ENCODE measurements at regions not wholly inside any gene's neighbourhood (a gene's known extent, or its start where the extent isn't known, plus 50 kb on each side); places are given as distances from the start of the nearest gene placed in this dataset.
"Not testable (repeated sequence)": the region's sequence is repeated elsewhere in the genome, so short reads cannot be mapped to it uniquely, and the experiment has no call there.

DNA sequence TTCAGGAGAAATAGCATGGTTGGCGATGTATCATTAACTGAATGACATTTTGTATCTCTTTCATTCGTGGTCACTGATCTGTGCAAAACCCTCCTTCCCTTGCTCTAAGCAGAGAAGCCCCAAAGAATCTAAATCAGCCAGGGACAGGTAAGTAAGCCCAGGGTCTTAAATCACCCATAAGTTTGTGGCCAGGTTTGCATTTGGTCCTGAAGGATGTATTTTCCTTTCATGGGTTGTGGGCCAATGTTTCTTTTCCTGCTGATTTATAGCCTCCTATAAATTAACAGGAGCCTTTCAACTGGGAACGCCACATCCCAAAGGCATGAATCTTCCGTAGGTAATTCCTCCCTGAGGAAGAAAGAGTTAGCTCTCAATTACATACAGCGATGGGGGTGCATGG is 217.5 kb upstream of the TNC start:
- DNase-seq (ENCODE audit: low spot score in 2 of 2): no peak
- Histone ChIP-seq H3K4me1 (peaks cover 0 to 3% (median 0%) of the 10 kb centered on the region in 4 donors), H3K9me3 (peaks cover 0 to 15% (median 3%) of the 10 kb centered on the region in 4 donors), H3K4me3 (no peak overlapping the region), H3K27me3 (no peaks in the 10 kb centered on the region), H3K27ac (no peak overlapping the region), H3K36me3 (no peaks in the 10 kb centered on the region)
- WGBS, 2 donors: 77 to 80% methylated on average over 5 of the region's 5 CpGs
- TF ChIP-seq EP300 (IDR thresholded peaks at IDR 0.05) (no peak), CTCF (IDR thresholded peaks at IDR 0.05) (no peak), POLR2A (IDR thresholded peaks at IDR 0.05) (no peak)

DNA sequence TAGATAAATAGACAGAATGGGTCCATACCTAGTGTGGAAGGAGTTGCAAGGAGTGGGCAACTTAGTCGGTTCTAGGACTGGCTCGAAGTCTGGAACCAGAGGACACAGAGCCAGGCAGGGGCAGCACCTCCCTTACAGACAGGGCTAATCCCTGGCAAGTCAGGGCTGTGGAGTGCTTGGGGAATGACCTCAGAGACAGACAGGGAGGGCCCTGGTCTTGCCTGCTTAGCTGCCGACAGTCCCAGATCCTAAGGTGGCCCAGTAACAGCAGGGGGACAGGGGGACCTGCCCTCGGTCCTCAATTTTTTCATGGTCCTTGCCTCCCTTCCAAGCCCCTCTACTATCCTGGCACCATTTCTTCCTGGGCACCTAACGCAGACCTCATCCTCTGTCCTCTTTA is 222.4 kb upstream of the TNC start:
- DNase-seq (ENCODE audit: low spot score in 2 of 2): no peak
- TF ChIP-seq EP300 (IDR thresholded peaks at IDR 0.05) (no peak), CTCF (IDR thresholded peaks at IDR 0.05) (no peak), POLR2A (IDR thresholded peaks at IDR 0.05) (no peak)
- 79 to 86% methylated on average over 5 of the region's 5 CpGs for WGBS, 2 donors
- Histone ChIP-seq H3K4me3 (no peak overlapping the region), H3K4me1 (peaks cover 0 to 13% (median 0%) of the 10 kb centered on the region in 4 donors), H3K9me3 (peaks cover 0 to 14% (median 3%) of the 10 kb centered on the region in 4 donors), H3K27ac (peak overlapping the region in 2 of 4 donors; percentile 42 to 53), H3K27me3 (no peaks in the 10 kb centered on the region), H3K36me3 (no peaks in the 10 kb centered on the region)

- DNase-seq (ENCODE audit: low spot score in 2 of 2): peak in 1 of 2 donors; percentile 55
- peaks cover 0 to 13% (median 0%) of the 10 kb centered on the region in 4 donors for H3K4me1 ChIP-seq
- TF ChIP-seq EP300 (IDR thresholded peaks at IDR 0.05) (peak in 1 of 2 donors; percentile 83), POLR2A (IDR thresholded peaks at IDR 0.05) (no peak)
- H3K36me3 ChIP-seq: no peaks in the 10 kb centered on the region
- H3K4me3 ChIP-seq: no peak overlapping the region
- H3K9me3 ChIP-seq: peaks cover 0 to 3% (median 0%) of the 10 kb centered on the region in 4 donors
- WGBS, 2 donors: 52 to 61% methylated on average over 3 of the region's 3 CpGs
- H3K27me3 ChIP-seq: no peaks in the 10 kb centered on the region
- peak overlapping the region in 2 of 4 donors; percentile 42 to 53 for H3K27ac ChIP-seq
Observed at GRCh38 chr9:115341426-115341825, 223.5 kb upstream of the TNC start.

GRCh38 chr9:115347776-115348175 is 229.8 kb upstream of the TNC start:
- not testable (repeated sequence) for H3K4me1 ChIP-seq; DNase-seq (ENCODE audit: low spot score in 2 of 2); H3K27me3 ChIP-seq; H3K27ac ChIP-seq; H3K4me3 ChIP-seq; H3K36me3 ChIP-seq
- peaks cover 0 to 10% (median 0%) of the 10 kb centered on the region in 4 donors for H3K9me3 ChIP-seq
- WGBS, 2 donors: 82 to 83% methylated on average over 2 of the region's 2 CpGs

DNA sequence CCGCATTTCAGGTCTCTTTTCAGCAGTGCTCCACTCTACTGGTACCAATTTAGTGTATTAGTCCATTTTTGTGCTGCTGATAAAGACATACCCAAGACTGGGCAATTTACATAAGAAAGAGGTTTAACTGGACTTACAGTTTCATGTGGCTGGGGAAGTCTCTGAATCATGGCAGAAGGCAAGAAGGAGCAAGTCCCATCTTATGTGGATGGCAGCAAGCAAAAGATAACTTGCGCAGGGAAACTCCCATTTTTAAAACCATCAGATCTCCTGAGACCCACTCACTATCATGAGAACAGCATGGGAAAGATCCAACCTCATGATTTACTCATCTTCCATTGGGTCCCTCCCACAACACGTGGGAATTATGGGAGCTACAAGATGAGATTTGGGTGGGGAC is 231.0 kb upstream of the TNC start:
- not testable (repeated sequence) for H3K27me3 ChIP-seq; H3K4me3 ChIP-seq; H3K4me1 ChIP-seq; DNase-seq (ENCODE audit: low spot score in 2 of 2); H3K36me3 ChIP-seq; H3K27ac ChIP-seq
- H3K9me3 ChIP-seq: peaks cover 0 to 10% (median 0%) of the 10 kb centered on the region in 4 donors
- 81 to 87% methylated on average over 3 of the region's 3 CpGs for WGBS, 2 donors

GRCh38 chr9:115349542-115349941 is 231.6 kb upstream of the TNC start:
- H3K36me3 ChIP-seq: no peaks in the 10 kb centered on the region
- no peaks in the 10 kb centered on the region for H3K4me1 ChIP-seq
- peaks cover 0 to 10% (median 0%) of the 10 kb centered on the region in 4 donors for H3K9me3 ChIP-seq
- no peaks in the 10 kb centered on the region for H3K27me3 ChIP-seq
- TF ChIP-seq EP300 (IDR thresholded peaks at IDR 0.05): no peak
- no peak for TF ChIP-seq POLR2A (IDR thresholded peaks at IDR 0.05)
- TF ChIP-seq CTCF (IDR thresholded peaks at IDR 0.05): no peak
- no peak overlapping the region for H3K4me3 ChIP-seq
- H3K27ac ChIP-seq: peak overlapping the region in 1 of 4 donors; percentile 38
- no peak for DNase-seq (ENCODE audit: low spot score in 2 of 2)

- no peak for TF ChIP-seq EP300 (IDR thresholded peaks at IDR 0.05)
- Histone ChIP-seq H3K27me3 (no peaks in the 10 kb centered on the region), H3K4me3 (no peak overlapping the region), H3K4me1 (no peaks in the 10 kb centered on the region), H3K36me3 (no peaks in the 10 kb centered on the region), H3K9me3 (peaks cover 0 to 10% (median 0%) of the 10 kb centered on the region in 4 donors), H3K27ac (peak overlapping the region in 1 of 4 donors; percentile 38)
- 42 to 52% methylated on average over 2 of the region's 2 CpGs for WGBS, 2 donors
- DNase-seq (ENCODE audit: low spot score in 2 of 2): no peak
Observed at GRCh38 chr9:115350548-115350947, 232.6 kb upstream of the TNC start.

Measured in tibial nerve (tissue), 4 donors.